H9 (cell line): ENCODE measurements at regions not wholly inside any gene's neighbourhood (a gene's known extent, or its start where the extent isn't known, plus 50 kb on each side); places are given as distances from the start of the nearest gene placed in this dataset.

Experiments
- DNase-seq: peaks from one replicate; pipeline ENCODE4 v3.0.0-alpha.2; 2017
- H2AFZ ChIP-seq: one replicate; pipeline ENCODE4 v1.6.1; 2013; ENCODE audit warnings: mild to moderate bottlenecking, low read length, control low read depth, moderate library complexity
- H2AK5ac ChIP-seq: 2 replicates; pipeline ENCODE4 v1.6.1; 2013; ENCODE audit warnings: low read length, control low read depth, mixed read lengths; ENCODE audit not compliant: insufficient read length
- H2BK120ac ChIP-seq: one replicate; pipeline ENCODE4 v1.6.1; 2013; ENCODE audit warnings: low read depth, mild to moderate bottlenecking, low read length, control low read depth, inconsistent platforms; ENCODE audit not compliant: poor library complexity, severe bottlenecking
- H2BK12ac ChIP-seq: 2 replicates; pipeline ENCODE4 v1.6.1; 2013; ENCODE audit warnings: low read length, control low read depth, mixed read lengths, low read depth; ENCODE audit not compliant: insufficient read length
- H2BK15ac ChIP-seq: 2 replicates; pipeline ENCODE4 v1.6.1; 2013; ENCODE audit warnings: low read depth, low read length, control low read depth
- H2BK20ac ChIP-seq: one replicate; pipeline ENCODE4 v1.6.1; 2013; ENCODE audit warnings: low read depth, mild to moderate bottlenecking, low read length, control low read depth, inconsistent platforms; ENCODE audit not compliant: poor library complexity, severe bottlenecking
- H2BK5ac ChIP-seq: 2 replicates; pipeline ENCODE4 v1.6.1; 2013; ENCODE audit warnings: low read length, control low read depth, mixed read lengths; ENCODE audit not compliant: insufficient read length
- H3K14ac ChIP-seq: 2 replicates; pipeline ENCODE4 v1.6.1; 2013; ENCODE audit warnings: low read length, control low read depth; ENCODE audit not compliant: insufficient read depth
- H3K18ac ChIP-seq: 2 replicates; pipeline ENCODE4 v1.6.1; 2013; ENCODE audit warnings: low read depth, mild to moderate bottlenecking, mixed read lengths, low read length, control low read depth; ENCODE audit not compliant: insufficient read length
- H3K23ac ChIP-seq: 2 replicates; pipeline ENCODE4 v1.6.1; 2013; ENCODE audit warnings: low read length, control low read depth, mixed read lengths, low read depth; ENCODE audit not compliant: insufficient read length
- H3K23me2 ChIP-seq: 2 replicates; pipeline ENCODE4 v1.6.1; 2013; ENCODE audit warnings: low read depth, mild to moderate bottlenecking, mixed read lengths, low read length, control low read depth; ENCODE audit not compliant: insufficient read length, poor library complexity, severe bottlenecking
- H3K27ac ChIP-seq: 2 replicates; pipeline ENCODE4 v1.5.1; 2013; ENCODE audit warnings: low read length, control low read depth, mixed read lengths, low read depth; ENCODE audit not compliant: insufficient read length
- H3K27me3 ChIP-seq: 2 replicates; pipeline ENCODE4 v1.6.1; 2013; ENCODE audit warnings: low read length, control low read depth, inconsistent platforms; ENCODE audit not compliant: insufficient read depth
- H3K4ac ChIP-seq: 2 replicates; pipeline ENCODE4 v1.6.1; 2013; ENCODE audit warnings: low read depth, mild to moderate bottlenecking, control low read depth, inconsistent platforms, low read length, moderate library complexity
- H3K4me1 ChIP-seq: 2 replicates; pipeline ENCODE4 v1.6.1; 2013; ENCODE audit warnings: low read length, control low read depth, inconsistent platforms; ENCODE audit not compliant: insufficient read depth
- H3K4me2 ChIP-seq: 2 replicates; pipeline ENCODE4 v1.6.1; 2013; ENCODE audit warnings: low read length, control low read depth, mixed read lengths; ENCODE audit not compliant: insufficient read length, insufficient read depth
- H3K56ac ChIP-seq: 2 replicates; pipeline ENCODE4 v1.6.1; 2013; ENCODE audit warnings: low read depth, mild to moderate bottlenecking, mixed read lengths, low read length, control low read depth; ENCODE audit not compliant: insufficient read length
- H3K79me1 ChIP-seq: 2 replicates; pipeline ENCODE4 v1.6.1; 2013; ENCODE audit warnings: low read depth, mild to moderate bottlenecking, moderate library complexity, low read length, control low read depth, inconsistent platforms; ENCODE audit not compliant: insufficient read depth, poor library complexity, severe bottlenecking
- H3K79me2 ChIP-seq: 2 replicates; pipeline ENCODE4 v1.6.1; 2013; ENCODE audit warnings: low read length, control low read depth, inconsistent platforms; ENCODE audit not compliant: insufficient read depth
- H3K9ac ChIP-seq: 2 replicates; pipeline ENCODE4 v1.6.1; 2013; ENCODE audit warnings: low read length, control low read depth, mixed read lengths; ENCODE audit not compliant: insufficient read length; ENCODE audit errors: extremely low read depth
- H3K9me3 ChIP-seq: one replicate; pipeline ENCODE4 v1.6.1; 2013; ENCODE audit warnings: low read depth, low read length, inconsistent platforms; ENCODE audit not compliant: control insufficient read depth
- H3T11ph ChIP-seq: one replicate; pipeline ENCODE4 v1.6.1; 2013; ENCODE audit warnings: mild to moderate bottlenecking, low read length, control low read depth, inconsistent platforms
- H4K20me1 ChIP-seq: one replicate; pipeline ENCODE4 v1.6.1; 2013; ENCODE audit not compliant: control insufficient read depth, insufficient read length, insufficient read depth
- H4K5ac ChIP-seq: 2 replicates; pipeline ENCODE4 v1.6.1; 2013; ENCODE audit warnings: low read depth, mild to moderate bottlenecking, mixed read lengths, low read length, control low read depth; ENCODE audit not compliant: insufficient read length
- H4K8ac ChIP-seq: replicated peaks from 2 replicates; pipeline ENCODE4 v1.6.1; 2013; ENCODE audit warnings: low read length, control low read depth, mixed read lengths, low read depth; ENCODE audit not compliant: insufficient read length
- H4K91ac ChIP-seq: 2 replicates; pipeline ENCODE4 v1.6.1; 2013; ENCODE audit warnings: low read depth, mild to moderate bottlenecking, moderate library complexity, mixed read lengths, low read length, control low read depth; ENCODE audit not compliant: insufficient read length
- H3K27ac Mint-ChIP-seq, 3 experiments: 2 replicates in 2 of 3; 3 replicates in 1 of 3; pipeline ENCODE4 v1.8.0; 2020 to 2021; ENCODE audit warnings: mixed read lengths in 3 of 3, mild to moderate bottlenecking in 1 of 3, moderate library complexity in 1 of 3
- H3K27me3 Mint-ChIP-seq: 2 replicates; pipeline ENCODE4 v1.8.0; 2021; ENCODE audit warnings: low read depth, mild to moderate bottlenecking, moderate library complexity, mixed read lengths
- H3K36me3 Mint-ChIP-seq, 3 experiments: 2 replicates in 2 of 3; 3 replicates in 1 of 3; pipeline ENCODE4 v1.8.0; 2020 to 2021; ENCODE audit warnings: low read depth in 3 of 3, mixed read lengths in 3 of 3; ENCODE audit not compliant: insufficient read depth in 1 of 3
- H3K4me1 Mint-ChIP-seq, 2 experiments: 2 replicates each; pipeline ENCODE4 v1.8.0; 2020; ENCODE audit warnings: mixed read lengths in 2 of 2
- H3K4me3 Mint-ChIP-seq, 2 experiments: 2 replicates in 1 of 2; 3 replicates in 1 of 2; pipeline ENCODE4 v1.8.0; 2020 to 2021; ENCODE audit warnings: mild to moderate bottlenecking in 2 of 2, mixed read lengths in 2 of 2, moderate library complexity in 1 of 2
- H3K9me3 Mint-ChIP-seq, 2 experiments: 2 replicates in 1 of 2; 3 replicates in 1 of 2; pipeline ENCODE4 v1.8.0; 2020; ENCODE audit warnings: mild to moderate bottlenecking in 2 of 2, mixed read lengths in 2 of 2, moderate library complexity in 1 of 2
- WGBS: extraction: QIAGEN DNeasy Blood & Tissue Kit; methylation state at CpG from one replicate; pipeline ENCODE4 v1.1.7; 2013; ENCODE audit warnings: missing lambda C conversion rate, low lambda C conversion rate, mixed read lengths; ENCODE audit not compliant: insufficient read length; ENCODE audit errors: extremely low coverage; 5-methylcytosine and 5-hydroxymethylcytosine counted together
- TF ChIP-seq, protein P1 (sequence below): fragments of 200-600 bp; sonication (generic); conservative IDR thresholded peaks from 3 replicates; pipeline ENCODE4 v1.8.0; 2021; ENCODE audit warnings: antibody characterized with exemption, mild to moderate bottlenecking

- H3K9ac ChIP-seq: no peak overlapping the region
- Mint-ChIP-seq H3K27me3 (no peaks in the 10 kb centered on the region), H3K4me1 (peaks cover 21% of the 10 kb centered on the region in 2 experiments), H3K9me3 (no peaks in the 10 kb centered on the region), H3K36me3 (no peaks in the 10 kb centered on the region; a peak in 1 of 7 replicates), H3K27ac (no peak overlapping the region; a peak in 1 of 7 replicates), H3K4me3 (no peak overlapping the region)
- H2BK15ac ChIP-seq: no peak overlapping the region
- H3K4ac ChIP-seq: no peak overlapping the region
- H2BK5ac ChIP-seq: no peak overlapping the region
- H3K56ac ChIP-seq: no peak overlapping the region
- H4K91ac ChIP-seq: no peak overlapping the region
- H2AFZ ChIP-seq: no peak overlapping the region
- H2BK120ac ChIP-seq: no peak overlapping the region
- no peak for DNase-seq
- no peak overlapping the region for H4K5ac ChIP-seq
- H3K79me1 ChIP-seq: no peaks in the 10 kb centered on the region
- H3K4me1 ChIP-seq: no peaks in the 10 kb centered on the region; the same call in 1 of the 2 replicates
- H3K23ac ChIP-seq: no peak overlapping the region
- WGBS: no CpG with 5 or more reads among the region's 2 CpGs
- no peak overlapping the region for H3K18ac ChIP-seq
- TF ChIP-seq, protein P1, sequence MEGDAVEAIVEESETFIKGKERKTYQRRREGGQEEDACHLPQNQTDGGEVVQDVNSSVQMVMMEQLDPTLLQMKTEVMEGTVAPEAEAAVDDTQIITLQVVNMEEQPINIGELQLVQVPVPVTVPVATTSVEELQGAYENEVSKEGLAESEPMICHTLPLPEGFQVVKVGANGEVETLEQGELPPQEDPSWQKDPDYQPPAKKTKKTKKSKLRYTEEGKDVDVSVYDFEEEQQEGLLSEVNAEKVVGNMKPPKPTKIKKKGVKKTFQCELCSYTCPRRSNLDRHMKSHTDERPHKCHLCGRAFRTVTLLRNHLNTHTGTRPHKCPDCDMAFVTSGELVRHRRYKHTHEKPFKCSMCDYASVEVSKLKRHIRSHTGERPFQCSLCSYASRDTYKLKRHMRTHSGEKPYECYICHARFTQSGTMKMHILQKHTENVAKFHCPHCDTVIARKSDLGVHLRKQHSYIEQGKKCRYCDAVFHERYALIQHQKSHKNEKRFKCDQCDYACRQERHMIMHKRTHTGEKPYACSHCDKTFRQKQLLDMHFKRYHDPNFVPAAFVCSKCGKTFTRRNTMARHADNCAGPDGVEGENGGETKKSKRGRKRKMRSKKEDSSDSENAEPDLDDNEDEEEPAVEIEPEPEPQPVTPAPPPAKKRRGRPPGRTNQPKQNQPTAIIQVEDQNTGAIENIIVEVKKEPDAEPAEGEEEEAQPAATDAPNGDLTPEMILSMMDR: no peak
- no peak overlapping the region for H3K27ac ChIP-seq
- H3K79me2 ChIP-seq: no peaks in the 10 kb centered on the region
- H2AK5ac ChIP-seq: no peak overlapping the region
- no peaks in the 10 kb centered on the region for H3K9me3 ChIP-seq
- H3K27me3 ChIP-seq: no peaks in the 10 kb centered on the region
- H3K23me2 ChIP-seq: no peaks in the 10 kb centered on the region
- H3T11ph ChIP-seq: no peak overlapping the region
- H4K20me1 ChIP-seq: no peaks in the 10 kb centered on the region
- no peak overlapping the region for H2BK20ac ChIP-seq
- no peak overlapping the region for H3K14ac ChIP-seq
- no peak overlapping the region for H2BK12ac ChIP-seq
- H3K4me2 ChIP-seq: no peak overlapping the region
- H4K8ac ChIP-seq: no peak overlapping the region
Observed at GRCh38 chr10:89891006-89891535, 189.7 kb downstream of the KIF20B start.
